MCF 10A (cell line): ENCODE measurements at regions not wholly inside any gene's neighbourhood (a gene's known extent, or its start where the extent isn't known, plus 50 kb on each side); places are given as distances from the start of the nearest gene placed in this dataset.

ENCODE experiments used
- BruUV-seq: library from RNA; stranded (reverse); fragments of 400-500 nt; replicated peaks from 2 replicates; lab custom pipeline; 2021; lab: Mats Ljungman, UMichigan
- CTCF ChIA-PET: fragments of 300-600 bp; sonication (Branson Sonifier 250); formaldehyde crosslinking; extraction: SDS; loops from one replicate; lab custom pipeline; 2021; ENCODE audit warnings: antibody characterized with exemption, inconsistent platforms; lab: Yijun Ruan, JAX
- POLR2A ChIA-PET: fragments of 300-600, 350-650 bp; sonication (Branson Sonifier 250); formaldehyde crosslinking; extraction: SDS; loops from one replicate; lab custom pipeline; 2020; ENCODE audit warnings: antibody characterized with exemption, inconsistent platforms; lab: Yijun Ruan, JAX
- DNase-seq: peaks from one replicate; pipeline ENCODE4 v3.0.0-alpha.2; 2018; ENCODE audit not compliant: unreplicated experiment
- H3K27ac Mint-ChIP-seq: one replicate; pipeline ENCODE4 v1.8.0; 2022; ENCODE audit warnings: mild to moderate bottlenecking, low read depth, mixed read lengths; ENCODE audit not compliant: unreplicated experiment
- H3K27me3 Mint-ChIP-seq: one replicate; pipeline ENCODE4 v1.8.0; 2022; ENCODE audit warnings: mixed read lengths; ENCODE audit not compliant: insufficient read depth, unreplicated experiment
- H3K36me3 Mint-ChIP-seq: one replicate; pipeline ENCODE4 v1.8.0; 2022; ENCODE audit warnings: mild to moderate bottlenecking, moderate library complexity, mixed read lengths; ENCODE audit not compliant: insufficient read depth, unreplicated experiment
- H3K4me1 Mint-ChIP-seq: one replicate; pipeline ENCODE4 v1.8.0; 2022; ENCODE audit warnings: mixed read lengths; ENCODE audit not compliant: insufficient read depth, unreplicated experiment
- H3K4me3 Mint-ChIP-seq: one replicate; pipeline ENCODE4 v1.8.0; 2022; ENCODE audit warnings: mild to moderate bottlenecking, moderate library complexity, mixed read lengths; ENCODE audit not compliant: unreplicated experiment
- H3K9me3 Mint-ChIP-seq: one replicate; pipeline ENCODE4 v1.8.0; 2022; ENCODE audit warnings: mixed read lengths; ENCODE audit not compliant: unreplicated experiment
- CTCF ChIP-seq: fragments of 200-600 bp; IDR thresholded peaks from one replicate; pipeline ENCODE4 v1.8.0; 2022; ENCODE audit warnings: antibody characterized with exemption, mild to moderate bottlenecking; ENCODE audit not compliant: unreplicated experiment
- intact Hi-C: fragments of 100-400 bp; cut with micrococcal nuclease; formaldehyde crosslinking; loops from 2 replicates; pipeline ENCODE4 v1.14.1; 2022

DNA sequence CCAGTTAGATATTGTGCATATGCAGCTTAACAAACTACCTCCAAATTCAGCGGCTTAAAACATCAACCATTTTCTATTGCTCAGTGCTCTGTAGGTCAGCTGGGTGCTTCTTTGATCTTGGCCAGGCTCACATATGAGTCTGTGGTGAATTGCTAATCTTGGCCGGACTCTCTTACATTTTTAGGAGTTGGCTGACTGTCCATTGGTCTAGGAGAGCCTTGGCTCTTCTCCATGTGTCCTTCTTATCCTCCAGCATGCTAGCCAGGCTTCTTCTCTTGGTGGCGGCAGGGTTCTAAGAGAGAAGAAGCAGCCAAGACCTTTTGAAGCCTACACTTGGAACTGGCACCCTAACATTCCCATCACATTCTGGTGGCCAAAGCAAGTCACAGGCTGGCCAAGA is 174.3 kb upstream of the PWP1 start:
- peaks cover 20% of the 10 kb centered on the region for H3K4me1 Mint-ChIP-seq
- CTCF ChIA-PET = interaction anchor here (1.3 kb wide), 1 partner anchor 8 kb away, joined by 4 read pairs; no protein-coding TSS in a partner anchor
- POLR2A ChIA-PET = interaction anchor here (0.6 kb wide), 1 partner anchor 40 kb away, joined by 3 read pairs; no protein-coding TSS in a partner anchor
- no peaks in the 10 kb centered on the region for H3K36me3 Mint-ChIP-seq
- no peak for DNase-seq
- H3K4me3 Mint-ChIP-seq = no peak overlapping the region
- H3K9me3 Mint-ChIP-seq = no peaks in the 10 kb centered on the region
- H3K27me3 Mint-ChIP-seq = no peaks in the 10 kb centered on the region
- intact Hi-C loops = loop anchor here (10.0 kb wide), 1 partner anchor 46 kb away; no protein-coding TSS in a partner anchor
- no peak overlapping the region for H3K27ac Mint-ChIP-seq
- no TSS peak for BruUV-seq
- TF ChIP-seq CTCF = no peak

DNA sequence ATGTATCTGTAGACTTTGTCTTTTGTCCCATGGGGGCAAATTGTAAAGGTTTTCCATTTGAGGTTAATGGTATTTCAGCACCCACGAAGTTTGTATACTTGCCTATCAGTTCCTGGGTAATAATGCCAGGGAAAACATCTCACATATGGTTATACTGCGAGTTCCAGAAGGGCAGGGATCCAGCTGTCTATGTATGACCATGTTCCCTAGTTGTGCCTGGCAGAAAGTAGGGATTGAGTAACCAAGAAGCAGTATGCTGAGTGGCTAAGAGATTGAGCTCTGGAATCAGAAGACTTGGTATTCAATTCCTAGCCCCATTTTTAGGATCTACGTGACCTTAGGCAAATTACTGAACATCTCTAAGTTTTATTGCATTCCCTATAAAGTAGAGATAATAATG is 173.2 kb upstream of the PWP1 start:
- Mint-ChIP-seq H3K4me3 (no peak overlapping the region), H3K27ac (no peak overlapping the region), H3K9me3 (no peaks in the 10 kb centered on the region), H3K27me3 (no peaks in the 10 kb centered on the region), H3K4me1 (peaks cover 20% of the 10 kb centered on the region), H3K36me3 (no peaks in the 10 kb centered on the region)
- ChIA-PET CTCF (interaction anchor here (0.6 to 0.7 kb wide), 2 partner anchors 107 to 192 kb away, joined by 3 read pairs; no protein-coding TSS in a partner anchor), POLR2A (no interaction called here)
- BruUV-seq = no TSS peak
- intact Hi-C loops = loop anchor here (10.0 kb wide), 1 partner anchor 48 kb away; no protein-coding TSS in a partner anchor
- peak; percentile 56 for DNase-seq
- TF ChIP-seq CTCF = no peak

DNA sequence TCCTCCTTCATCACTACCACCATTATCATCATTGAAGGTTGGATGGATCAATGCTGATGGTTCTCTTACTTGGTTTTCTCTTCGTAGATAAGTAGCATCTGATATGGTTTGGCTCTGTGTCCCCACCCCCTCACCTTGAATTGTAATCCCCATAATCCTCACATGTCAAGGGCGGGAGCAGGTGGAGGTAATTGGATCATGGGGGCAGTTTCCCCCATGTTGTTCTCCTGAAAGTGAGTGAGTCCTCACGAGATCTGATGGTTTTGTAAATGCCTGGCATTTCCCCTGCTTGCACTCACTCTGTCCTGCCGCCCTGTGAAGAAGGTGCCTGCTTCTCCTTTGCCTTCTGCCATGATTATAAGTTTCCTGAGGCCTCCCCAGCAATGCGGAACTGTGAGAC is 172.4 kb upstream of the PWP1 start:
- H3K4me1 Mint-ChIP-seq = peaks cover 20% of the 10 kb centered on the region
- intact Hi-C loops = loop anchor here (10.0 kb wide), 1 partner anchor 48 kb away; no protein-coding TSS in a partner anchor
- no peak overlapping the region for H3K4me3 Mint-ChIP-seq
- ChIA-PET CTCF (no interaction called here), POLR2A (no interaction called here)
- H3K36me3 Mint-ChIP-seq = no peaks in the 10 kb centered on the region
- no TSS peak for BruUV-seq
- TF ChIP-seq CTCF = no peak
- no peaks in the 10 kb centered on the region for H3K27me3 Mint-ChIP-seq
- H3K9me3 Mint-ChIP-seq = no peaks in the 10 kb centered on the region
- no peak overlapping the region for H3K27ac Mint-ChIP-seq
- no peak for DNase-seq

DNA sequence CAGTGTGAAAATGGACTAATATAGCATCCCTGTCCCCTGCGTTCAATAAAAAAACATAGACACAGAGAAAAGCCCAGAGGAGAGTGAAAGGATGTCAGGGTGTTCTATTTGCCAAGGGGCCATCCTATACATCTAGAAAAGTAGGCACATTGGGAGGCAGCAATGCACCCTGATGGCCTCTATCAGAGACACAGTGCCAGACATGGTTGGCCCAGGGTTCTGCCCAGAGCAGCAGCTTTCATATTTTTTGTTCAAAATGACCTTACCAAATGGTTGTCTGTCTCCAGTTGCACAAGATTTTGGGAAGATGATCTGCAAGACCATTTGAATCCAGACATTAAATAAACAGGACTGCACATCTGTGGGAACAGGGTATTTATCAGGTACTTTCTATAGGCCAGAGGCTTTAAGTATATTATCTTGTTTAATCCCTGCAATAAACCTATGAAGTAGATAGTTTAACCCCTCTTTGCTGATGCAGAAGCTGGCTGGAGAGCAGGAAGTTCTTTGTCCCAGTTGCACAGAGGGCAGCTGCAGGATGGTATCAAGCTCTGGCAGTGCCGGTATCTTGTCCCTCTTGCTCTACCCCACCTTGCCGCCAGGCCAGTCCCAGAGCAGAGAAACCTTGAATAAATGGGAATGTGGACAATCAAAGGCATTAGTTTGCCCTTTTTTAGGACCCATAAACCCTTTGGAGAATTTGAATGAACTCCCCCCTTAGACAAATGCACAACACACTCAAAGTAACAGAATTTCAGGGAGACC is 171.8 kb upstream of the PWP1 start:
- Mint-ChIP-seq H3K9me3 (peaks cover 1% of the 10 kb centered on the region), H3K4me1 (peaks cover 20% of the 10 kb centered on the region), H3K4me3 (no peak overlapping the region), H3K36me3 (no peaks in the 10 kb centered on the region), H3K27ac (no peak overlapping the region), H3K27me3 (no peaks in the 10 kb centered on the region)
- no peak for TF ChIP-seq CTCF
- ChIA-PET POLR2A (no interaction called here), CTCF (no interaction called here)
- BruUV-seq = no TSS peak
- no peak for DNase-seq
- intact Hi-C loops = loop anchor here (10.0 kb wide), 1 partner anchor 49 kb away; no protein-coding TSS in a partner anchor
